ENCODE measurements at regions not wholly inside any gene's neighbourhood (a gene's known extent, or its start where the extent isn't known, plus 50 kb on each side); places are given as distances from the start of the nearest gene placed in this dataset.

DNA sequence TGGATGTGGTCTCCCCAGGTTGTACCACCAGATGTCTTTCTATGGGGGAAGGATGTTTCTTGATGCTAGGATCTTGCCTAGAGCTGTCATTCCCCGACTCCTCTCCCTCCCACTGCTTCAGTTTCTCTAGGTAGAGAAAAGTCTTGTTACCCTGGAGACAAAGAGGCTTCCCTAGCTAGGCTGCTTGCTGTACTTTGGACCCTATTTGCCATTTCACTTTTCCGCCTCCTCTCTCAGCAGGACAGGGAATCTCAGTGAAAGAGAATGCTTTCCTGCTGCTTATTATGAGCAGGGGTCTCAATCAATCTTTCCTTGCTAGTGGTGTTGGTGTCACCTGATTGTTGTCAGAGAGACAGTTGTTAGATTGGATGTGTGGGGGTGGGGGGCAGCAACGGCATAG lies 818.8 kb upstream of the GYPC start:
- Histone ChIP-seq H3K27me3 (no peaks in the 10 kb centered on the region), H3K27ac (no peak overlapping the region), H3K4me1 (no peaks in the 10 kb centered on the region), H3K4me3 (no peak overlapping the region), H3K9me3 (no peaks in the 10 kb centered on the region), H3K36me3 (no peaks in the 10 kb centered on the region)
- no peak for DNase-seq
- TF ChIP-seq CTCF (IDR thresholded peaks at IDR 0.05) (no peak), POLR2A (IDR thresholded peaks at IDR 0.05) (no peak)

DNA sequence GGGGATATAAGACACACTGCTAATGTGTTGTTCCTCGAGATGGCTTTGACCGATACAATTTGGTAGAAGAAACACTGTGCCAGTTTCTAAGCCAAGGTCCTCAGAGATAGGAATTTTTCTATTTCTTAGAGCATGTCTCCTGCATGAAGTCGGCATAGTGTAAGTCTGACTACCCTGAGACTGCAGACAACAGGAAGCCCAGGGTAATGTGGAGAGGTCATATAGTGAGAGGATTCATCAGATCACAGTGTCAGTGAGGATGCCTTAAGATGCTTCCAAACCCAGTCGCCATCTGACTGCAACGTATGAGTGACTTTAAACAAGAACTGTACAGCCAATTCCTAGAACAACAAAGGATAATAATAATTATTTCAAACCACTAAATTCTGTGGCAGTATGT lies 818.3 kb upstream of the GYPC start:
- Histone ChIP-seq H3K4me3 (no peak overlapping the region), H3K27me3 (no peaks in the 10 kb centered on the region), H3K36me3 (no peaks in the 10 kb centered on the region), H3K9me3 (no peaks in the 10 kb centered on the region), H3K27ac (no peak overlapping the region), H3K4me1 (no peaks in the 10 kb centered on the region)
- TF ChIP-seq POLR2A (IDR thresholded peaks at IDR 0.05) = no peak
- no peak for TF ChIP-seq CTCF (IDR thresholded peaks at IDR 0.05)
- no peak for DNase-seq

- Histone ChIP-seq H3K4me3 (no peak overlapping the region), H3K9me3 (no peaks in the 10 kb centered on the region), H3K36me3 (no peaks in the 10 kb centered on the region), H3K4me1 (no peaks in the 10 kb centered on the region), H3K27me3 (no peaks in the 10 kb centered on the region), H3K27ac (no peak overlapping the region)
- no peak for DNase-seq
- TF ChIP-seq CTCF (IDR thresholded peaks at IDR 0.05) = no peak
- no peak for TF ChIP-seq POLR2A (IDR thresholded peaks at IDR 0.05)
These were observed 816.0 kb upstream of the GYPC start for GRCh38 chr2:125839945-125840344.

- DNase-seq = no peak
- no peaks in the 10 kb centered on the region for H3K27me3 ChIP-seq
- no peak overlapping the region for H3K27ac ChIP-seq
These were observed 813.9 kb upstream of the GYPC start for GRCh38 chr2:125842041-125842440.

DNA sequence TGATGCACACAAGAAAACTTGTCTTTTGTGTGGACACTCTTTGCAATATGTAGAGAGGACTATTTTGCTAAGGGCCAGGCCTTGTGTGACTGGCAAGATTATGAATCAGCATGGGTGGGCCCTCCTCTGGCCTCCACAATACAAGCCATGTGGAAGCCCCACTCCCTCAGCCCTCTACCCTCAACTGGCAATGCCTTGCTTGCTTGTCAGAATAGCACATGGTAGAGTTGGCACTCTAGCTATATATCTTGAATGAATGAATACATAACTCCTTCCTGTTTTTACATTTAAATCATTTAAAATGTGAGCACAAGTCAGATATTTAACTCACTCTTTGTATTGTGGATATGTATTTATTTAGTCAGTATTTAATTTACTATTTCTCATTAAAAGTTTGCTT lies 805.4 kb upstream of the GYPC start:
- DNase-seq = no peak
- no peak overlapping the region for H3K27ac ChIP-seq
- H3K9me3 ChIP-seq = no peaks in the 10 kb centered on the region
- H3K4me3 ChIP-seq = no peak overlapping the region
- H3K27me3 ChIP-seq = no peaks in the 10 kb centered on the region
- H3K4me1 ChIP-seq = no peaks in the 10 kb centered on the region
- TF ChIP-seq CTCF (IDR thresholded peaks at IDR 0.05) = no peak
- TF ChIP-seq POLR2A (IDR thresholded peaks at IDR 0.05) = no peak
- H3K36me3 ChIP-seq = no peaks in the 10 kb centered on the region

More at GRCh38 chr2:125842041-125842440, 813.9 kb upstream of the GYPC start:
- TF ChIP-seq CTCF (IDR thresholded peaks at IDR 0.05) (no peak), POLR2A (IDR thresholded peaks at IDR 0.05) (no peak)
- H3K9me3 ChIP-seq = no peaks in the 10 kb centered on the region
- H3K4me3 ChIP-seq = no peak overlapping the region
- H3K36me3 ChIP-seq = no peaks in the 10 kb centered on the region
- H3K4me1 ChIP-seq = no peaks in the 10 kb centered on the region

- Histone ChIP-seq H3K36me3 (no peaks in the 10 kb centered on the region), H3K9me3 (no peaks in the 10 kb centered on the region), H3K4me1 (no peaks in the 10 kb centered on the region), H3K27me3 (no peaks in the 10 kb centered on the region), H3K27ac (no peak overlapping the region), H3K4me3 (no peak overlapping the region)
- no peak for DNase-seq
- TF ChIP-seq CTCF (IDR thresholded peaks at IDR 0.05) (no peak), POLR2A (IDR thresholded peaks at IDR 0.05) (no peak)
These were observed 803.6 kb upstream of the GYPC start for GRCh38 chr2:125852364-125852763.
